ENCODE measurements at regions not wholly inside any gene's neighbourhood (a gene's known extent, or its start where the extent isn't known, plus 50 kb on each side); places are given as distances from the start of the nearest gene placed in this dataset.
A peak's percentile ranks its signal among the peaks of the same experiment; 100 is the strongest.

DNA sequence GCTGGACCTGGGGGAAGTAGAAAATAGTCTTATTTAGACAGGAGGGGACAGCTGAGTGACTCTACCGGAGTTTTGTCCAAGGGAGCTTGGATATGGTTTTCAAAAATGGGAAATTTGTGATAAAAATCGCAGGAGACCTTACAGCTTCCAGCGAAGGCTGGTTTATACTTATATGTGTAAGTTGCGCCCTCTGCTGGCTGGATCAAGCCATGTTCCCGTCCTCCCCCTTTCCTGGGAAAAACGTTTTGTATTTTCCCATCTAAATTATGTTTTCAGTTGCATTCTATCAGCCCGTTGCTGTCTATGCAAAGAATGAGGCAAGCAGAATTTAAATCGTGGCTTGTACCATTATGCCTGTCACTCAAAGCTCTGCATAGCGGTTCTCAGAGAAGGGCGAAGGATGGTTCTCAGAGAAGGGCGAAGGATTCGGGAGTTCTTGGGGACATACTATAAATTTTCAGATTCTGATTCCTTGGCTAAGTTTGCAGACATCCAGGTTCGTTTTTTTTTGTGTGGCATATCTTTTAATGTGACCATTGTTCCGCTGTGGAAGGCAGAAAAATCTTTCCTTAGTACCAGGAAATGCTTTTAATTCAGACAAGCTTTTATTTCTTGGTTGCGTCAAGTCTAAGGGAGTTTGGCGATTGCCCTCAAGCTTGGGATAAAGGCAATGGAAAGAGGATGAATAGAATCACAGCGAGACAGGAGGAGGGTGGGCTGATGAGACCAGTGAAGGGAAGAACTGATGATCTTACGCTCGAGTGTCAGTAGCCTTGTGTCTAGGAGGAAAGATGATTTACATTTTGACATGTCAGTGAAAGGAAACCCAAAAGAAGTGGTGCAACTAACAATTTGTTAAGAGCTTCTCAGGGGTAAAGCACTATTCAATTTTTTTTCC lies 128.5 kb upstream of the ARX start:
- Histone ChIP-seq H3K27ac (no peak overlapping the region), H3K4me1 (no peaks in the 10 kb centered on the region), H3K27me3 (no peaks in the 10 kb centered on the region), H3K4me3 (no peak overlapping the region), H3K9me3 (no peaks in the 10 kb centered on the region), H3K36me3 (no peaks in the 10 kb centered on the region)
- no peak for TF ChIP-seq POLR2A (IDR thresholded peaks at IDR 0.05)
- TF ChIP-seq, protein P1, sequence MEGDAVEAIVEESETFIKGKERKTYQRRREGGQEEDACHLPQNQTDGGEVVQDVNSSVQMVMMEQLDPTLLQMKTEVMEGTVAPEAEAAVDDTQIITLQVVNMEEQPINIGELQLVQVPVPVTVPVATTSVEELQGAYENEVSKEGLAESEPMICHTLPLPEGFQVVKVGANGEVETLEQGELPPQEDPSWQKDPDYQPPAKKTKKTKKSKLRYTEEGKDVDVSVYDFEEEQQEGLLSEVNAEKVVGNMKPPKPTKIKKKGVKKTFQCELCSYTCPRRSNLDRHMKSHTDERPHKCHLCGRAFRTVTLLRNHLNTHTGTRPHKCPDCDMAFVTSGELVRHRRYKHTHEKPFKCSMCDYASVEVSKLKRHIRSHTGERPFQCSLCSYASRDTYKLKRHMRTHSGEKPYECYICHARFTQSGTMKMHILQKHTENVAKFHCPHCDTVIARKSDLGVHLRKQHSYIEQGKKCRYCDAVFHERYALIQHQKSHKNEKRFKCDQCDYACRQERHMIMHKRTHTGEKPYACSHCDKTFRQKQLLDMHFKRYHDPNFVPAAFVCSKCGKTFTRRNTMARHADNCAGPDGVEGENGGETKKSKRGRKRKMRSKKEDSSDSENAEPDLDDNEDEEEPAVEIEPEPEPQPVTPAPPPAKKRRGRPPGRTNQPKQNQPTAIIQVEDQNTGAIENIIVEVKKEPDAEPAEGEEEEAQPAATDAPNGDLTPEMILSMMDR (IDR thresholded peaks at IDR 0.05) = peak; percentile 13 to 62 (median 52)
- peak; percentile 28 to 78 (median 50) for DNase-seq

DNA sequence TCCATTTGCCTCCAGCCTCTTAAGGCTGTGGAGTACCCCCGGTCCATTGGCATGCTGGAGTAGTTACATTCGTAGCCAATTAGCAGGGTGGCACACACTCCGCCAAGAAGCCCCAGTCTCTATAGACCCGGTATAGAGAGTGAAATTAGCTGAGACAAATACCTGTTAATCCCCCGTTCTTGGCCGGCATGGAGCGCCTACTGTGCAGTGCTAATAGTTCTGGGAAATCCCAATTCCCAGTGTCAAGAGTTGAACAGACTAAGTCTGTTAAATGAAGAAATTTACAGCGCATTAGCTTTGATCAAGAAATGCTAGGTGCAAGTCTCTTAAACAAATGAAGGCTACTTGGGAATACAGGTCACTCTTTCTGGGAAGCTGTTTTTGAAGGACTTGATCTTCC lies 127.8 kb upstream of the ARX start:
- no peaks in the 10 kb centered on the region for H3K9me3 ChIP-seq
- H3K27ac ChIP-seq = no peak overlapping the region
- no peak for TF ChIP-seq POLR2A (IDR thresholded peaks at IDR 0.05)
- TF ChIP-seq, protein P1 (IDR thresholded peaks at IDR 0.05) = no peak
- no peaks in the 10 kb centered on the region for H3K36me3 ChIP-seq
- H3K4me1 ChIP-seq = no peaks in the 10 kb centered on the region
- no peaks in the 10 kb centered on the region for H3K27me3 ChIP-seq
- H3K4me3 ChIP-seq = no peak overlapping the region
- DNase-seq = no peak

DNA sequence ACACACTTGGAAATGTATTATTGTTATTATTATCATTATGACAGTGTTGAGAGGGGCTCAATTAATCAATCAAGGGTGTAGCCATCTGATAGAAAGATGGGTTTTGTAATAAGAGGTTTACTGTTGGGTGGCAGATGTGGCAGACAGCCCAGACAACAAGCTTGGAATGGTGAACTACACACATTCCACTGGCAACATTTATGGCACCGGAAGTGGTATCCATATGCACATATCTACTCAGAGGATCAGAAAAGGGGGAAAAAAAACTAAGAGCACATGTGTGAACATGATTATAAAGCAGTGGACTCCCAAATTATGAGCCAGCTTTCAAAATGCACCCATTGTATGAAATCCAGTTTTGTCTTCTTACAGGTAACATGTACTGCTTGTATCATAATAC lies 125.9 kb upstream of the ARX start:
- no peak overlapping the region for H3K4me3 ChIP-seq
- no peaks in the 10 kb centered on the region for H3K36me3 ChIP-seq
- no peaks in the 10 kb centered on the region for H3K4me1 ChIP-seq
- DNase-seq = no peak
- TF ChIP-seq, protein P1 (IDR thresholded peaks at IDR 0.05) = no peak
- TF ChIP-seq POLR2A (IDR thresholded peaks at IDR 0.05) = no peak
- H3K9me3 ChIP-seq = no peaks in the 10 kb centered on the region
- H3K27me3 ChIP-seq = no peaks in the 10 kb centered on the region
- H3K27ac ChIP-seq = no peak overlapping the region

DNA sequence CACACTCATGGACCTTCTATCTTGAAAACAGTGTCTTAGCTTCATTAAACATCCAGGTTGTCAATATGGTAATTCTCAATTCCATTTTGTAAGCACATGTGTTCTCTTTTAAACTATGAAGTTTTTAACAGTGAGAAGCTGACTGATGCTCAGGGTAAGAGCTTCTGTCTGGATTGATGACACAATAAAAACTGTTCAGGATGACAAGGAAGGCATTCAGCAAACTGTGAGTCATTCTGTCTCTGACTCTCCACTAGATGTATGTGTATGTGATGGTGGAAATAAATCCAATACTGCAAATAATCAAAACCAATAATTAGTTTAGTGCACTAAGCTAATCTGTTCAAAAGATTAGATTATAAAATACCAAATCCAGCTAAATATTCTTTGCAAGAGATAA lies 115.3 kb upstream of the ARX start:
- TF ChIP-seq POLR2A (IDR thresholded peaks at IDR 0.05) = no peak
- TF ChIP-seq, protein P1 (IDR thresholded peaks at IDR 0.05) = no peak
- Histone ChIP-seq H3K27ac (no peak overlapping the region), H3K9me3 (no peaks in the 10 kb centered on the region), H3K27me3 (no peaks in the 10 kb centered on the region), H3K4me1 (no peaks in the 10 kb centered on the region), H3K36me3 (no peaks in the 10 kb centered on the region), H3K4me3 (no peak overlapping the region)
- no peak for DNase-seq

DNA sequence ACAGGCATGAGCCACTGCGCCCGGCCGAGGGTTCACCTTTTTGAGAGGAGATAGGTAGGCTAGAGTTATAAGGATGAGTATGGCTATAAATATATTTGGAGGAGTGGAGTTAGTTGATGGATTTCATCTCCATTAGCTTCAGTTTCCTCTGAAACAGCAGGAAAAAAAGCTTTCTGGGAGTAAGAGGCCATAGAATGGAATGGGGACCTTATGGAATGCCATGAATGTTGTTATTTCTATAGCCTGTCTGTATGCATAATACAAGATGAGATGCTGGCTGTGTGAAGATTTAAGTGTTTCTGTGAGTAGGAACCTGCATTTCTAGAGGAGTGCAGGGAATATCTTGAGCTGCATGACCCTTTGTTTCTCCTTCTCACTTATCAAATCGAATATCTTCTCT lies 114.9 kb upstream of the ARX start:
- H3K4me3 ChIP-seq = no peak overlapping the region
- no peaks in the 10 kb centered on the region for H3K9me3 ChIP-seq
- no peak for TF ChIP-seq POLR2A (IDR thresholded peaks at IDR 0.05)
- TF ChIP-seq, protein P1 (IDR thresholded peaks at IDR 0.05) = no peak
- H3K36me3 ChIP-seq = no peaks in the 10 kb centered on the region
- H3K4me1 ChIP-seq = no peaks in the 10 kb centered on the region
- no peak for DNase-seq
- no peak overlapping the region for H3K27ac ChIP-seq
- no peaks in the 10 kb centered on the region for H3K27me3 ChIP-seq
